Femur (tissue), 1 donor: ENCODE measurements at regions not wholly inside any gene's neighbourhood (a gene's known extent, or its start where the extent isn't known, plus 50 kb on each side); places are given as distances from the start of the nearest gene placed in this dataset.

Experiments
- DNase-seq: peaks from one replicate; pipeline ENCODE4 v3.0.0-alpha.2; 2017

DNA sequence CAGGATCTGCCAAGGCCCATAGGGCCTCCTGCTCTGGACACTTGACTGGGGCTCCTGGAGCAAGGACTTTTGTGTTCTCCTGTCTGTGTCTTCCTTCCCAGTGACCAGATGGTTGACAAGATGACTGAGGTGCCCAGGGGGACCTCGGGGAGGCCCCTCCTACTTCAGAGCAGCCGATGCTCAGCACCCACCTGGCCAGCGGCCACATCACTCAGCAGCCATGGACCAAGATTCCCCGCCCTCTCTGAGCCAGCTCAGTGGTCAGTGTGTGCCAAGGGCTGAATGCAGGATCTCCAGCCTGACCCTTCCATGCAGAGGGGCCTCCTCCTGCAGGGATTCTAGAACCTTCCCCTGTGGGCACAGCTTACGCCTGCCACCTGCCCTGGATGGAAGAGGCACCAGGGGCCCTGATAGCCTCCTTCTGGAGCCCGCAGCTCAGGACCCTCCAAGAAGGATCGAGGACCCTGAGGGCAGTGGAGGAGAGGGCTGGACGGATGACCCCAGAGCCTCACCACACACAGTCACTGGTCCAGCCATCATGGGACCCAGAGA lies 87.4 kb upstream of the GPC1 start:
- no peak for DNase-seq

DNA sequence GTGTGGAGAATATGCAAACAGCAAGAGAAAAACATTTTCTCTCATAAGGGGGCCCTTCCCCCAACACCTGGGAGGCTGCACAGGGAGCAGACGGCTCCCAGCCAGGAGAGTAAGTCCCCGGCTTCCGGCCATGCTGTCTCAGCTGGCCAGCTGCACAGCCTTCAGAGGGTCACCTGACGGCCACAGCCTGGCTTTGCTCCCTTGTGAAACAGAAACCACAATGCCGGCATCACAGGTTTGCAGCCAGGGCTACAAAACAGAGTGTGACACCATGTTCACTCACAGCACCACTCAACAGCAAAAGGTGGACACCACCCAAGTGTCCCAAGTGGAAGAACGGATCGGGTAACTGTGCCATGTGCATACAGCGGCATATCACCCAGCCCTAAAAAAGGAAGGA lies 86.9 kb upstream of the GPC1 start:
- DNase-seq = no peak

DNA sequence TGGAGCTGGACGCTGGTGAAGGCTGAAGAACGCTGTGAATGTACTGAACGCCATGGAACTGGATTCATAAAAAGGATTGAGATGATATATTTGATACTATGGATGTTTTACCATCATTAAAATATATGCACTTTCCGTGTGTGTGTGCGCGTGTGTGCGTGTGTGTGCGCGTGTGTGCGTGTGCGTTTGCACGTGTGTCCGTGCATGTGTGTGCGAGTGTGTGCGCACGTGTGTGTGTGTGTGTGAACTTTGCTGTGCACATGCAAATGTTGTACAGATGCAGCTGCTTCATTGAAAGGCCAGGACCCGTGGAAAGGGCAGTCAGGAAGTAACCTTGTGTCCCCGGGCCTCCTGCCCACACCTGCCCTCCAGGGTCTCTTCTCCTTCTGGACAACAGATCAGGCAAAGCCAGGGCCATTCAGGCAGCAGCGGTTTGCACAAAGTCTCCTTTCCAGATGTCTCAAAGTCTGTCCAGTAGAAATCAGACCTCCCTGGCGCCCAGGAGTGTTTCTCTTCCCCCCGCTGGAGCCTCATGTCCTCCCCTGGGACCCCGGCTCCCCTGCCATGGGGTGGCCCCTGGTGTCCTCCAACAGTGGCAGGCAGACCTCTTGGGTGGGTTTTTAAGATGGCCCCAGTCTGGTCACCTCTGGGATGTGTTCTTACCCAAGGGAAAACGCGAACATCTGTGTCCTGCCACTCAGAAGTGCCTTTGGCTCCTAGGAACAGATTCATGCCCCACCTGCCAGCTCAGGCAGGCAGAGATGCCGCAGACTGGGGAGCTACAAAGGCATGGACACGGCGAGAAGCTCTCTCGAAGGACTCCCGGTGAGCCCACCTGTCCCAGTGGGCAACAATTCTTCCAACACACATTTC lies 86.1 kb upstream of the GPC1 start:
- no peak for DNase-seq

DNA sequence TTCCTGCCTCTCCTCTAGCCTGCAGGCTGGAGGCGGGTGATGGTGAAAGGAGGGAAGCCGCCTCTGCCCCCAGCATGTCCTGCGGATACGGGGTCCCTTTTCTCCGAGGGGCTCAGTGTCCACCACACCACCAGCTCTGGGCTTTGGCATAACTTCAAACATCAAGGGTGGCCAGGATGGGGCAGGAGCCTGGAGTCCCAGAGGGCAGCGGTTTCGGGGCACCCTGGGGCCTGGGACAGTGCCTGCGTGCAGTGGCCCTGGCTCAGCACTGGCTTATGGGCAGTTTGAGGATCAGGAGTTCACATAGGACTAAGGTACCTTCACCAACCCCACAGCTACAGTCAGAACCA lies 85.5 kb upstream of the GPC1 start:
- no peak for DNase-seq

DNA sequence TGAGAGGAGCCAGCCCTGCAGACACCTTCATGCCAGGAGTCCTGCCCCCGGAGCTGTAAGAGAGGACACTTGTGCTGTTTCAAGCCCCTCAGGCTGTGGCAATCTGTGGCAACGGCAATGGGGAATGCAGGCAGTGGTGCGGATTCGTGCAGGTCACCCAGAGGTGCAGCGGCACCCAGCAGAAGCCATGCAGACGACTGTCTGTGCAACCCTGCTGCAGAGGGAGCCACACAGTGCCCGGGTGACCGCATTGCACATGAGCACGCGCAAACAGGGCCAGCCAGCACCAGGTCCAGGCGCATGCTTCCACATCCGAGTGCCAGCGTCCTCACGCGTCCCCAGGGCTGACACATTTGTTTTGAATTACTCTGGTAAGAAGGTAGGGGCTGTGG lies 84.8 kb upstream of the GPC1 start:
- DNase-seq = no peak

DNA sequence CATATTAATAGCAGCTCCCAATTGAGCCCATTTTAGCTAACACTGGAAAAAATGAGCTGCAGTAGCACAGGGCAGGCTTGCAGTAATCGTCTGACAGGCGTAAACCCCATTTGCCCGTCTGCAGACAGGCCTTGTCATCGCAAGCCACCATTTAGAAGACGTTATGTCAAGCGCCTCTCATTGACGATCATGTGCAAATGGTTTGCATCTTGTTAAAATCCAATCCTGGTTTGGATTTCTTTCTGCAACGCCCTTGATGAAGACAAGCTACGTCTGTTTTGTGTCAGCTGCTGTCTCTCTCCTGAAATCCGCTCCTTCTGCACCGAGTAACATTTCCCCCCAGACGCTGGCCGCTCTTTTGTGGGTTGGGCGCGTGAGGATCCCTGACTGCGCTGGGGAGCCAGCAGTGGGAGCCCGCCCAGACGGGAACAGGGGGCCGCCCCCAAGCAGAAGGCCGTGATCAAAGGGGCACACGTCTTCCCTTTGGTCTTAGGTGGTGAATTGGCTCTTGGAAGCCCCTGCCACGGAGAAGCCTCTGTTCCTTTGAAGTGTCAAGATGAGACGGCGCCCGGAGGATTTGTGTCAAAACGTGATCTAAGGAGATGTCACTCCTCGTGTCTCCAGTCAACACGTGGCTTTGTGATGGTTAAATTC lies 84.2 kb upstream of the GPC1 start:
- DNase-seq = no peak

DNA sequence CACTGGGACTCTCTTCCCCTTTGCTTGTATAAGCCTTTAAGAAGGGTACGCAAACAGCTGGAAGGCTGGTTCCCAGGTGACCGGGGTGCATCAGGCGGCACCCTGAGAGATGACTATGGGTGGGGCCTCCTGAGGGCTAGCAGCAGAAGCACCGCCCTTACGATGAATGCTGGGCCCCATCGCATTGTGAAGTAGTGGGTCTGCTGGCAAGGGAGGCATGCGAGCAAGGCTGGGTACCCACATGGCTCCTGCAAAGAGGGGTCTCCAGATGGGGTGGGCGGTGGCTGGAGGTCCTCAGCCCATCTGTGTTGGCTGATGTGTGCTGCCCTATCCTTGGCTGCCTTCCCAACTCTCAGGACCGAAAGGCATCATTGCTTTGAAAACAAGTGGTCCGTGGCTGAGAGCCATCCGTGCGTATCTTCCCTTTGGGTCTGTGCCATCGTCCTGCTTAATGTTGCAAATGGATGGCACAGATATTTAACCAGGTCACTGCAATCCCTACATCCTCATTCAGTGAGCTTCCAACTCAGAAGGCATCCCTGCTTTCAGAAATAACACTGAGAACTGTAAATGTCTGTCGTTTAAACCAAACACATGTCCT lies 83.5 kb upstream of the GPC1 start:
- DNase-seq = no peak

DNA sequence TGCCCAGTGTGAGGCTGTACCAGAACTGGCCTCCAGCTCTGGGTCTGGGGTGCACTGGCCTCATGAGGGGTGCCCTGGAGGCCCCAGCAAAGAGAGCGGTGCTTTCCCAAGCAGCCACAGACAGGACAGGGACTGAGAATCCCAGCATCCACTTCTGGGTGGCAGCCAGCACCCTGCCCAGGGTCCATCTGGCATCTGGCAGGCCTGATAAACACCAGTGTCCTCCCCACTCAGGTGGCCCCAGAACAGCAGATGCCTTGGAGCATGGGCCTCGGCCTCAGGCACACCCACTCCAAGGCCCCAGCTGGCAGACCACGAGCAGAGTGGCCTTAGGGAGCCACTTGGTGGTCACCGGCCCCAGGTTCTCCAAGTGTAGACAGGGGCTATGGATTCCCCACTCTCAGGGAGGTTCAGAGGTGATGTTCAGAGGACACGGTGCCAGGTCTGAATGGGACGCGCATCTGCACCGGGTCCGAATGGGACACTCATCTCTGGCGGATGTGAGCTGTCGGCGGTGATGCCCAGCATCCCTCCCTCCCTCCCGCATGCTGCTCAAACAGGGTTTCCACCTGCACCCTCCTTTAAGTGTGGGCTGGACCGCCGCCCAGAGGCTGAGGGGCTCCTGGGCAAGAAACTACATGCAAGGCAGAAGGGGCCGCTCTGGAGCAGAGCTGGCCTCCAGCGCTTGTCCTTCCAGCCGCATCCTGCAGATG lies 82.2 kb upstream of the GPC1 start:
- no peak for DNase-seq

DNA sequence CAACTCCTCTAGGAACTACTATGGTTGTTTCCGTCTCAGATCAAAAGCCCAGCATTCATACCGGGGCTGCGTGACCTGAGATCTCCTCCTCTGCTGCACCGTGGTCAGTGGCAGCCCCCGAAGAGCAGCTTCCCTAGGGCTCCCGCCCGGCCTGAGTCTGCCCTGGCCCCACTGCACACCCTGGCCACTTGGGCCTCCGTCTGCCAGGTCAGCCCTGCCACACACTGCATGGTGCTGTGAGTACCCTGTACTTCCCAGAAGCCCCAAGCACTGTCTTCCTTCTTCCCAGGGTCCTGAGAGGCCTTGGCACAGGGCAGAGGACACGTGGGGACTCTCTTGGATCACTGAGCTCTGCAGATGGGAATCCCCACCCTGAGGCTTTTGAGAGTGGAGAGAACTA lies 81.5 kb upstream of the GPC1 start:
- no peak for DNase-seq

DNA sequence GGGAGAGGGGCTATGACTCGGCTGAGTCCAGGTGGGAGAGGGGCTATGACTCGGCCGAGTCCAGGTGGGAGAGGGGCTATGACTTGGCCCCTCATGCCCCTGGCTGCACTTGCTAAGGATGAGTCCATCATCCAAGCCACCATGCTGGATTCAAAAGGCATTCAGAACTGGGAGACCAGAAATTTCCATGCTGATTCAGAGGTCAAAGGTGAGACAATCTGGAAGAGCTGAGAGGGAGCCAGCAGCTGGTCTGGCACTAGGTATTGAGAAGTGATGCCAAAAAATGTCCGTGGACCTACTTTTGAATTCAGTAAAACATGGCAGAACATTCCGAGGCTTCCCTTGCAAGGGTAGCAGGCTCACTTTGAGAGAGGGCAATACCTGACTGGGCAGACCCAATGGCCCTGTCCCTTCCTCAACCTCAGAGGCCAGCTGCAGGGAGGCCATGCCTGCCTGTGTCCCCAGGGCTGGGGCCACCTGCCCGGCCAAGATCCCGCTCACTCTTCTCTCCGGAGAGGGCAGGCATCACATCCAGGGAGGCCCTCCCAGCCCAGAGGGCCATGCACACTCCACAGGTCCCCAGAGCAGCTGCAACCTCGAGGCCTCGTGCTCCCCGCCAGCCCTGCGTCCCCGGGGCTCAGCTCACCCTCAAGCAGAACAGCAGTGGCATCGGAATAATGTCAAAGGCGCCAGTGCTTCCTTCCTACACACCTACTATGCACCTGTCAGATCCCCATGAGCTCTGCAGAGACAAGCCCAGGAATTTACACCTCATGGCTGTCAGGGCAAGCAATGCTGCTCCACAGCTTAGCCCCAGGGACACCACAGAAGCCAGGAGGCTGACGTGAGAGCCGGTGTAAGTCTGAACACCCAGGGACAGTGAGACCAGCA lies 80.2 kb upstream of the GPC1 start:
- DNase-seq = peak; percentile 16

DNA sequence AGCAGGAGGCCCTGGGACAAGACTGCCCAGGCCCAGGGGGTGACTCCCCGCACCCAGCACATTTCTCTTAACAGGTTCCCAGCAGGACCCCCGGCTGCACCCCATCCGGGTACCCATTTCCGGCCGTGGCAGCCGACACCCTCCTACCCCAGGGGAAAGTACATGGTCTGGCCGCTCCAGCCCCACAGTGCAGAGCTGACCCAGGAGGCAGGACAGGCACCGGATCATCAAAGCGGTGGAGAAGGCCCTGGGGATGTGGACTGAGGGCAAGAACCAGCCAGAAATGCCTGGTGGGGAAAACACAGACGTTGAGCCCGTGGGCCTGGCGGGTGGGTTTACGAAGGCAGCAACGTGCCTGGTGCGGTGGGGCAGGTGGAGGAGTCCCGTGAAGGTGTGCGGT lies 79.5 kb upstream of the GPC1 start:
- DNase-seq = no peak

DNA sequence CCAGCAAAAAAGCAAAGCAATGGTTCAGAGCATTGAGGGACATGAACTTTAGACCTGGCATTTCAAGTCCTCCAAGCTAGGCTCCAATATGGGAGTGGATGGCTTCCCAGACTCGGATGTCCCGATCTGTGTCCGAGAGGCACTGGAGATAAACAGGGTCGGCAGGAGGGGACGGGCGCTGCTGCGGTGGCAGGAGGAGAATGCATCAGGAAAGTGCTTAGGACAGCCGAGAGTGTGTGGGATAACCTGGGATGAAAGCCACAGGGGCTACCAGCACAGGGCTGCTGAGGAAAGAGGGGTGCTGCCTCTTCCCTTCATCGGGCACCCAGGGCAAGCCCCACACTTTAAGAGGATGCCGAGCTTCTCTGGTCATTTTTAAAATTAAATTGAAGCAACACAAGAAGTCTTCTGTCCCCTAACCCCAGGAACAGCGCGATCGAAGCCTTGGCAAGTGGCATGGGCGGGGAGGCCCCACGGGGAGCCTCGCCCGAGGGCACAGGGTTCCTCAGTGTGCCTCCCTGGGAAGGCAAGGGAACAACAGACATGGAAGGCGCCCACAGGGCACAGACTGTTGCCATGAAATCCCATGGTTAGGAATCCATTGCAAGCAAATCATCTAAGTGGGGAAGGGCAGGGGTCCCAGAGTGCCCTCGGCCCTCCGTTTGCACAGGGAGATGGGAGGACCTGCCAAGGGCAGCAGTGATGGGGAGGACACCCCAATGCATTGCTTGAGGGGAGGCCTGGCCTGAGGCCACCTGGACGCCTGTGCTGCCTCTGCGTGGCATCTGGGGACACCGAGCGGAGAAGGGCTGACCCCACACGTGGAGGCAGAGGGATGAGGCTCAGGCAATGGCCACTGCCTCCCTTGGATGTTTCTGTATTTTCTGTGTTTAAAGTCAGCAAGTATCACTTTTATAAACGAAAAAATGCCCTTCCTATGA lies 78.5 kb upstream of the GPC1 start:
- no peak for DNase-seq

DNA sequence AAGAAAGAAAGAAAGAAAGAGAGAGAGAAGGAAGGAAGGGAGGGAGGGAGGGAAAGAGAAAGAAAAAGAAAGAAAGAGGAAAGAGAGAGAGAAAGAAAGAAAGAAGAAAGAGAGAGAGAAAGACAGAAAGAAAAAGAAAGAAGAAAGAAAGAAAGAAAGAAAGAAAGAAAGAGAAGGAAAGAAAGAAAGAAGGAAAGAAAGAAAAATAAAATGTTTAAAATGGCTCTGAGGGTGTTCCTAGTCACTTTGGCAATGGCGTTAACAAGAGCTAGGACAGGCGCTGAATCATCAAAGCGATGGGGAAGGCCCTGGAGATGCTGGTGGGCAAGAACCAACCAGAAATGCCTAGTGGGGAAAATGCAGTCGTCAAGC lies 77.8 kb upstream of the GPC1 start:
- DNase-seq = no peak

DNA sequence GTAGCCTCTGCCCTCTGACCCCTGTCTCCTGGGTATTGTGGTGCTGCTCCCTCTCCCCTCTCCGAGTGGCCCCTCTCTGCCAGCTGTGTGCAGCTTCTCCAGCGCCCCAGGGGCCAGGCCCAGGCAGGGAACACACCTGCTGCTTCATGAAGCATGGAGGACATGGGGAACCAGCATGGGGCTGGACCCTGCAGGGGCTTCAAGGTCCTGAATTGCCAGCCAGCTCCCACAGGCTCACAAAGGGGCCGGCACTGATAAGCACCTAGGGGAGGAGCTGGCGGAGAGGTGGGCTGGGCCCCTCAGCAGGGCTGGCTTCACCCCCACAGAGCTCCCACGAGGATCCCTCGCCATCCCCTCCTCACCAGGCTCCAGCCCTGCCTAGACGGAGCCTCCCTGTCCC lies 77.4 kb upstream of the GPC1 start:
- DNase-seq = peak; percentile 15

DNA sequence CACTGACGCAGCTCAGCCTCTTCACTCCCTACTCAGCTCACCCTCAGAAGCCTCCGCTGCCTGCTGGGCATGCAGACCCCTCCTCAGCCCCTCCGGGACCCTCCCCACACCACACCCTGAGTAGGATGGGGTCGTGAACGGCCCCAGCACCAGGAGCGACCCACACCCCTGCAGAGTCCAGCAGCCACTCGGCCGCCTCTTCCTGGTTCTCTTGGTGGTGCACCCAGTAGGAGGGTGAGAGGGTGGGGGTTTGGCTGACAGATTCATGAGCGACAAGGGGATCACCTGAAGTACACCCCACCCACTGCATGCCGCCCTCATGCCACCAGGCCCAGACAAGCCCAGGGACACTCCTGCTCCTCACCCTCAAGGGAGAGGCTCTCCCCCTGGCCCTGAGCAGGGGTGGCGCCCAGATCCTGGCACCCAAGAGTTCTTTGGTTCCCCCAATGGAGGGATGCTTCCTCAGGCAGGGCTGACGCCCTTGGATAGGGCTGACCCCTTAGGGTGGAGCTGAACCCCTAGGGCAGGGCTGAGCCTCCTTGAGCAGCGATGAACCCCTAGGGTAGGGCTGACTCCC lies 76.6 kb upstream of the GPC1 start:
- no peak for DNase-seq

DNA sequence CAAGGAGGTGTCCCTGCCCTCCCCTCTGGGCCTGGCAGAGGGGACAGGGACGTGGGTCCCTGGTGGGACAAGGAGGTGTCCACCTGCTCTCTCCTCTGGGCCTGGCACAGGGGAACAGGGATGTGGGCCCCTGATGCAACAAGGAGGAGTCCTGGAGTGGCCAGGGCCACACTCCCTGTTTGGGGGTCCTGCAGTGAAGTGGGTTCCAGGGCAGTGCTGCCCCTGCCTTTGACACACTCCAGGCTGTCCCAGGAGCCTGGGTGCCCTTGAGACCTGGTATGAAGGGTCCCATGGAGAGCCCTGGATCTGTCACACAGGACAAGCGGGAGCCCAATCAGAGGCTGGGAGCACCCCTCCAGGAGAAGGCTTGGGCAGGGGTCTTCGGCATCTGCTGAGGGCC lies 75.8 kb upstream of the GPC1 start:
- DNase-seq = no peak

DNA sequence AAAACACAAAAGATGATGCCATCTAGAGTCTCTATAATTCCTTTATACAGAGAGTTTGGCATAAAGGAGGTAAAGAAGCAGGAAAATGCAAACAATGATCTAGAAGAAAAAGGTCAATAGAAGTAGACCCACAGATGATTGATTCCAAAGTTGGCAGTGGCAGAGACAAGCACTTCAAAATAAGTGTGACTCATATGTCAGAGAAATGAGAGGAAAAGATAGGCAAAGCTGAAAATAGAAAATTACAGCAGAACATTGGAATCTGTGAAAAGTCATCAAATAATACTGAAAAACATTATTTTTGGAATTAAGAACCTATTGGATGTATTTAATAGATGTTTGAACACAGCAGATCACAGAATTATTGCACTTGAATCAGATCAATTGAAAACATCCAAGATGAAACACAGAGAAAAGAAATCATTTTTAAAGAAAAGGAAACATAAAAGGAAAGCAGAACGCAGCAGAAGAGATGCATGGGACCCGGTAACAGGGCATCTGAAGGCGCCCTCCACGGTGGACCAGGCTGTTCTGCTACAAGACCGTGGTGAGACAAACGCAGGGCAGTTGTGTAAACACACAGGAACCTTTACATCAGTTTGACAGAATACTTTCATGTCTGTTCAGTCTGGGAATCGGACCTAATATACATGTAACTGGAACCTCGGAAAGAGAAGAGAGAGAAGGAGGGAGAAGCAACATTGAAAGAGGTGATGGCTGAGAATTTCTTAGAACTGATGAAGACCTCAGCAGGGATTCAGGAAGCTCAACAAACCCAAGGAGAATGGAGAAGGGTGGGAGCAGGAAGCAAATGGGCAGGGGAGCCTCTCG lies 74.6 kb upstream of the GPC1 start:
- no peak for DNase-seq

DNA sequence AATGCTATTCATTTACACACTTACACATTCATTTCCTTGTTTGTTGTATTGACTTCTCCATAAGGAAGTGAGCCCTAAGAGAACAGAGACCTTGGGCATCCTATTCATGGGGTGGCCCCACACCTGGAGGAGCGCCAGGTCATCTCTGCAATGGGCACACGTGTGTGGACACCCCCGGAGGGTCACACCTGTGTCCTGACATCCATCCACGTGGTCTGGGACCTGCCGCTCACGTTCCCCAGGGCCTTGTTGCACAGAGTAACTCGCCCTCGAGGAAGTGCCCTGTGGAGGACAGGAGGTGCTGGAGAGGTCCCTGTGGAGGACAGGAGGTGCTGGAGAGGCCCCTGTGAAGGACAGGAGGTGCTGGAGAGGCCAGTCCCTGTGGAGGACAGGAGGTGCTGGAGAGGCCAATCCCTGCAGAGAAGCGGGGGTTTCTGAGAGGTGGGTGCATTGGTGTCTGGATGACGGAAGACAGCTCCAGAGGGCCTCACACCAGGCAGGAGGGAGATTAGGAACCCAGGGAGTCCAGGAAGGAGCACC lies 73.2 kb upstream of the GPC1 start:
- no peak for DNase-seq
